ENCODE measurements at regions not wholly inside any gene's neighbourhood (a gene's known extent, or its start where the extent isn't known, plus 50 kb on each side); places are given as distances from the start of the nearest gene placed in this dataset.
"Not testable (repeated sequence)": the region's sequence is repeated elsewhere in the genome, so short reads cannot be mapped to it uniquely, and the experiment has no call there.

- no peak for DNase-seq (ENCODE audit: low read depth in 4 of 4, low spot score in 3 of 4)
Observed at GRCh38 chr6:44020148-44020547, 107.1 kb downstream of the MRPL14 start.

DNA sequence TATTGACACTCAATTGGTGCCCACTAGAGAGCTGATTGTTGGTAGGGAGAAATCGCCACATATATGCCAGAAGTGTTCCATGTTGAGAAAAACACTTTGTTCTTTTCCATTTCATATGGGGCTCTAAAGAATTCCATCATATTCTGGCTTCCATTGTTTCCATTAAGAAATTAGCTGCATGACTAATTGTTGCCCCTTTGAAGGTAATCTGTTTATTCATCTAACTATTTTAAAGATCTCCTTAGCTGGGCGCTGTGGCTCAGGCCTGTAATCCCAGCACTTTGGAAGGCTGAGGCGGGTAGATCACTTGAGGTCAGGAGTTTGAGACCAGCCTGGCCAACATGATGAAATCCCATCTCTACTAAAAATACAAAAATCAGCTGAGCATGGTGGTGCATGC, 109.9 kb downstream of the MRPL14 start:
- not testable (repeated sequence) for DNase-seq (ENCODE audit: low read depth in 4 of 4, low spot score in 3 of 4)

GRCh38 chr6:44016131-44016870, 111.0 kb downstream of the MRPL14 start:
- DNase-seq (ENCODE audit: low read depth in 4 of 4, low spot score in 3 of 4) = no peak

GRCh38 chr6:44012078-44012493, 115.2 kb downstream of the MRPL14 start:
- no peak for DNase-seq (ENCODE audit: low read depth in 4 of 4, low spot score in 3 of 4)

DNA sequence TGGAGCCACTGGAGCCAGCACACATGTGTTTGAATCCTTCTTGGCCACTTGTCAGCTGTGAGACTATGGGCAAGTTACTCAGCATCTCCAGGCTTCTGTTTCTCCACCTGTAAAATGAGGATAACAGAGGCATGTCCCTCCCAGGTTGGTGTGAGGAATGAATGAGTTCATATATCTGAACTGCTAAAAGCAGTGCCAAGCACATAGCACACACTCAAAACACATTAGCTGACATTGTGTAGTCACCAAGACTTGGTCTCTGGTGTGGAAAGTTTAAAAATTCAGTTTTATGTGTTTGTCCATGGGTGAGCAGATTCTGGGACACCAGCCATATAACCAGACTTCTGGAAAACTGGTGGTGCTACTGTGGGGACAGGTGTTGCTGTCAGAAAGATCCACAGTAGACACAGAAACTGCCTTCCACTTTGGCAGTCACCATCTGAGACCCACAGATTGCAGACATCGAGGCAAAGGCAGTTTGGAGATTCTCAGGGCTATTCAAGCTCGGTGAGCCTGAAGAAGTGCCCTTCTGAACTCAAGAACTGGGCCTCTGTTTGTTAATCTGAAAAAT, 115.8 kb downstream of the MRPL14 start:
- no peak for DNase-seq (ENCODE audit: low read depth in 4 of 4, low spot score in 3 of 4)

DNA sequence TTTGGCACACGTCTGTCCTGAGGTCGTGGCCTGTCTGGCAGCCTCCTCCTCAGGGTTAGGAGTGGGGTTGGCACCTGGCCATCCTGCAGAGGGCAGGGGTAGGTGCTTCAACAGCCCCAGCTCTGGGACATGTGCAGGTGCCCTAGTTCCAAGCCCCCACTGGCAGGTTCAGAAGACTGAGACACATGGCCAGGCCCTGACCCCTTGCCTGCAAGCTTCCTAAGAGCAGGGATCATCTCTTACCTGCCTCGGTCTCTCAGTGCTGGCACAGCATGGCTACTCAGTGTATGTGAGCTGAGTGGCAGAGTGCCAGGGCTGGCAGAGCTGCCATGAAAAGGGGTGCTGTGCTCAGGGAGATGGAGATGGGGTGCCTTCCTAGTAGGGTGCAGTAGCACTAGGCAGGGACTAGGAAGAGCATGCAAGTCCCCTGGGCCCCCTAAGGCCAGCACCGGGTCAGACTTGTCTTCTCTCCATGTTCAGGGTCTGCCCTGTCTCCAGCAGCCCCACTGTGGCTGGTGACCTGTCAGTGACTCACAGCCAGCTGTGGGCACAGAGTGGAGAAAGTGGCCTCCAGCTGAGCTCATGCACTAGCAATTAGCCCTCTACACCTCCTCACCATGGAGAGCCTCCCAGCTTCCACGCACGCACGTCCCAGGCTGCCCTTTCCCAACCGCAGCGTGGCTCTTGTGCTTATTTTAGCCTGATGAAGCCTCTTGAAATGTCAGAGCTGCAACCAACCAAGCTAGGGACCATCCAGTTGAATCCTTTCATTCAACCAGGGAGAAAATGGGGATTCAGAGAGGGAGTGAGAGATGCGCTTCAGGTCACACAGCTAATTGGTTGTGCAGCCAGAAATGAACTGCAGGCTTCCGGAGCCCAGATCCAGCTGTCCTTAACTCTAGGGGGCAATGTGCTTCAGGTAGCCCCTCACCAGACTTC, 116.6 kb downstream of the MRPL14 start:
- DNase-seq (ENCODE audit: low read depth in 4 of 4, low spot score in 3 of 4) = no peak

DNA sequence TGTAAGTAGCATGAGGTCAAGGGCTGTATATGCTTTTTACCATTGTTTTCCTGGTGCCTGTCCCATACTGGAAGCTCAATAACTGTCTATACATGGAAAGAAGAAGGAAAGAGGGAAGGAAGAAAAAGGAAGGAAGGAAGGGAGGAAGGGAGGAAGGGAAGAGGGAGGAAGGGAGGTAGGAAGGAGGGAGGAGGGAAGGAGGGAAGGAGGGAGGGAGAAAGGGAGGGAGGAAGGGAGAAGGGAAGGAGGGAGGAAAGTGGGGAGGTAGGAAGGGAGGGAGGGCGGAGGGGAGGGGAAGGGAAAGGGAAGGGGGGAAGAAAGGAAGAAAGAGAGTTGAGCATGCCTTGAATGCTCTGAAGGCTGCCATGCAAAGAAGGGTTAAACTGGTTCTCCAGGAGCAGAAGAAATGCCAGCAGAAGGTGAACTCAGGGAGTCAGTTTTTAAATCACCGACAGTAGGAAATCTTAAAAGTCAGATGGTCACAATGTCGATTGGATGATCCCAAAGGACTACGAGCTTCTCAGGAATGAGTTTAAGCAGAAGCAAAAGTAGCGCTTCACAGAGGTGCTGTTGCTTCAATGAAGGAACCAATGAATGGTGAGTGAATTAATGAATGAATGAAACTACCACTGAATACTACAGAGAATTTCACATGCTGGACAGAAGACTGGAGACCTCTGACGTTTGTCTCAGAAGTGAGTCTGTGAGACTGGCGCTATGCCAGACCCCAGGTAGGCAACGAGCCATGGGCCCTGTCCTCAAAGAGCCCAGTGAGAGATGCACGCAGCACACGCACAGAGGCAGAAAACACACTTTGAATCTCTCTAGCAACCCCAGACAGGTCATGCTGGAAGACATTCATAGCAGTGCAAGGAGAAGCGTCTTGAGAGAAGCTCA, 117.6 kb downstream of the MRPL14 start:
- no peak for DNase-seq (ENCODE audit: low read depth in 4 of 4, low spot score in 3 of 4)

DNA sequence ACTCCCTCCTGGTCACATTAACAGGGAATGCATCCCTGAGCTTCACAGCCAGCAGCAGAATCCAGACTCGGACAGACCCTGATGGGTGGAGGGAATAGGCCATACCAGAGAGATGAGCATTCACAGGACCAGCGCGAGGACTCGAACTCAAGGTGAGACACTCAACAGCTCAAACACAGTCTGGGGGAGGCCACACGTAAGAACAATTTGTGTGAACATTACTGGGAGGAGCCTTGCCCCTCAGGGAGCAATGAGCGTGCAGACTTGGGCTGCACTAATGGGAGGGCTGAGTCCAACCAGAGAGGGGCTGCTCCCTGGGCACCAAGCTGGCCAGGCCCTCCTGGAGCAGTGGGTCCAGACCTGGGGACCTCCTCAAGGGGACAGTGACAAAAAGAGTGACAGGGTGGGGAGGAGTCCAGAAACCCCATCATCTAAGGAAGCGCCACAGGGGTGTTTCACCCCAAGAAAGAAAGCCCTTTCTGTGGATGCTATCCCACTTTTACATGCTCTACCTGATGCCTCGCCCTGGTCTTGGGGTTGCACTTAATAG, 118.4 kb downstream of the MRPL14 start:
- no peak for DNase-seq (ENCODE audit: low read depth in 4 of 4, low spot score in 3 of 4)

GRCh38 chr6:44007818-44008621, 119.2 kb downstream of the MRPL14 start:
- DNase-seq (ENCODE audit: low read depth in 4 of 4, low spot score in 3 of 4) = no peak

DNA sequence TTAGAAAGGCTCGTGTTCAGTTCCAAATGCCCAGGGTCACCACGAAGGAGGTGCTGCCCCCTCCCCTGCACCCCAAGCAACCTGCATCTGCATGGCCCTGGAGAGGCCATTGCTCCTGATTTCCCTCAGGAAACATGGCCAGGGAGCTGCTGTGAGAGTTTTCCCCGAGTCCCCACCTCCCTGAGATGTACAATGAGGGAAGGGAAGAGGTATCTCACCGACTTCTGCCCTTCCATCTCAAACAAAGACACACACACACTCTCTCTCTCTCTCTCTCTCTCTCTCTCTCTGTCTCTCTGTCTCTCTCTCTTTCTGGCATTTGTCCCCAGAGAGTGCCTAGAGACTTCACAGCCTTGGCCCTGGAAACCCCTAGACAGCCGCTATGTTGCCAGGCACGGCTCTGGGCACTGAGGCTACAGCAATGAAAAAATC, 120.4 kb downstream of the MRPL14 start:
- no peak for DNase-seq (ENCODE audit: low read depth in 4 of 4, low spot score in 3 of 4)

GRCh38 chr6:44006123-44006871, 121.0 kb downstream of the MRPL14 start:
- no peak for DNase-seq (ENCODE audit: low read depth in 4 of 4, low spot score in 3 of 4)

DNA sequence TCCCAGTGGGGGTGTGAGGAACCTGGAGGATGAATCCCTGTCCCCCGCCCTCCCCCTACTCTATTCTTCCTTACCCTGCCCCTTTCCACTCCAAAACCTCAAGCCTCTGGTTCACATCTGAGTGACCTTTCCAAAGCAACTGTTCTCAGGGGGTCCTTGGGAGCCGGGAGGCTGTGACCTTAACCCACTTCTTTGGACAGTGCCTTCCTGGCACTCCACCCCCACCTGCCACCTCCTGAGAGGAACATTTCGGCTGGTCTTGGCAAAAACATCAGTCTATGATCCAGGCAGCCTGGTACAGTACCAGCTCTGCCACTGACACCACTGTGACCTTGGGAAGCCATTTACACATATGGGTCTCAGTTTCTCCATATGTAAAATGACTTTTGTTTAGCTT, 121.7 kb downstream of the MRPL14 start:
- no peak for DNase-seq (ENCODE audit: low read depth in 4 of 4, low spot score in 3 of 4)

DNA sequence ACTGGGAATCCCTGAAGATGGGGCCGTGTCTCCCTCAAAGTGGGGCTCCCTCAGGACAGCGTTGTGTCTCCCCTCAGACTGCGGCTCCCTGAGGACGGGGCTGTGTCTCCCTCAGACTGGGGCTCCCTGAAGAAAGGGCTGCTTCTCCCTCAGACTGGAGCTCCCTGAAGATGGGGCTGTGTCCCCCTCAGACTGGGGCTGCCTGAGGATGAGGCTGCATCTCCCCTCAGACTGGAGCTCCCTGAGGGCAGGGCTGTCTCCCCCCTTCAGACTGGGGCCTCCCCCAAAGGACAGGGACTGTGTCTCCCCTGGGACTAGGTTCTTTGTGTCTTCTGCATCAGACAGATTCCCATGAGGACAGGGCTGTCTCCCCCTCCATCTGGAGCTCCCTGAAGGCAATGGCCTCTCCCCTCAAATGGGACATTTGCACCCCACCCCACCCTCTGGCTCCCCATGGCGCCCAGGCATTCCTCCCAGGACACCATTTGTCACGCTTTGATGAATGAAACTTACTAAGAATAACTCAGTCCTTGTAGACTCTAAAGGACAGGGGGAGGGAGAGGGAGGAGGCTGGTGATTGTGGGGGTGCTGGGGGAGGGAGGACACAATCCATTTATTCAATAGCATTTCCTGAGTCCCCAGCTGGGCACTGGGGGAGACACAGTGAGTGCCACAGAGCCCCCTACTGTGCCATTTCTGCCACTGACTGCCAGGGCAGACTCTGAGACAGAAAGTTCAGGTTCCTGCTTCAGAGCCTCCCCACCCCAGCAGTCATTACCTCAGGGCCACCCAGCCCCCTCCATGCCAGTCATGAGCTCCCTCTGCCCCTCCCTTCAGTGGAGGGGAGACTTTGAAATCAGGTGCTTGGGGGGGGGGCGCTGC, 122.4 kb downstream of the MRPL14 start:
- no peak for DNase-seq (ENCODE audit: low read depth in 4 of 4, low spot score in 3 of 4)

- DNase-seq (ENCODE audit: low read depth in 4 of 4, low spot score in 3 of 4) = no peak
Observed at GRCh38 chr6:44004136-44004535, 123.1 kb downstream of the MRPL14 start.

- no peak for DNase-seq (ENCODE audit: low read depth in 4 of 4, low spot score in 3 of 4)
Observed at GRCh38 chr6:44003345-44004061, 123.7 kb downstream of the MRPL14 start.

DNA sequence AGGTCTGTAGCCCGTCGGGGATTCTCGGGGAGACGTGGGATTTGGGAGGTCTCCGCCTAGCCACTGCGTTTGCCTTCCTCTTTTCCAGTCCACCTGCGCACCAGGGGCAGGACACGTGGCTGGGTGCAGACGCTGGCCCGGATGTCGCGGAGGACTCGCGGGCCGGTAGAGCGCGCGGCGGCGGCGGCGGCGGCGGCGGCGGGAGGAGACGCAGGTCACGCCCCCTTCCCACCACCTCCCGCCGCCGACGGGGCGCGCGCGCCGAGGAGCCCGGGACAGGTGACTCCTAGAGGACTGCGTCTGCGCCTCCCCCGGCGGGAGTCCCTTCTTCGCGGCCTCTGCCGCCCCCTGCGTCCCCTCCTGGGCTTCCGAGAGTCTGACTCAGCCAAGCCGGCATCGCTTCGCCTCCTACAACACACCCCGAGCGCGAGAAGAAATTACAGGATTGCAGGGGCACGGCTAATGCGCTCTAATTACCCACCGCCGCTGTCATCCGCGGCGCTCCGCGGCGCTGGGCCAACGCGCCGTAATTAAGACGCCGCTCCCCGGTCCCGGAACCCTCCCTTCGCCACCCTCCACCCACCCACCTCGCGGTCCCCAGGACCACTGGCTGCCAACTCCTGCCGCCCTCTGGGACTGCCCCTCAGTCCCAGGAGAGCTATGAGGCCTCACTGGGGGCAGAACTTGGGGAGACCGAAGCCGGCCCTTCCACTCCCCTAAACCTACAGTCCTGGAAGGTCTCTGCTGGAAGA, 124.5 kb downstream of the MRPL14 start:
- no peak for DNase-seq (ENCODE audit: low read depth in 4 of 4, low spot score in 3 of 4)
